ENCODE measurements at regions not wholly inside any gene's neighbourhood (a gene's known extent, or its start where the extent isn't known, plus 50 kb on each side); places are given as distances from the start of the nearest gene placed in this dataset.

GRCh38 chrX:151239751-151240150, 63.4 kb downstream of the GPR50 start:
- TF ChIP-seq CTCF (IDR thresholded peaks at IDR 0.05; ENCODE audit: insufficient read depth, low read depth, low read length) (no peak), EZH2 (IDR thresholded peaks at IDR 0.05; ENCODE audit: insufficient read depth, low read length) (no peak)
